ENCODE measurements at regions not wholly inside any gene's neighbourhood (a gene's known extent, or its start where the extent isn't known, plus 50 kb on each side); places are given as distances from the start of the nearest gene placed in this dataset.

GRCh38 chr4:184313058-184313581, 95.4 kb upstream of the ENPP6 start (continued):
- TF ChIP-seq, protein P1, sequence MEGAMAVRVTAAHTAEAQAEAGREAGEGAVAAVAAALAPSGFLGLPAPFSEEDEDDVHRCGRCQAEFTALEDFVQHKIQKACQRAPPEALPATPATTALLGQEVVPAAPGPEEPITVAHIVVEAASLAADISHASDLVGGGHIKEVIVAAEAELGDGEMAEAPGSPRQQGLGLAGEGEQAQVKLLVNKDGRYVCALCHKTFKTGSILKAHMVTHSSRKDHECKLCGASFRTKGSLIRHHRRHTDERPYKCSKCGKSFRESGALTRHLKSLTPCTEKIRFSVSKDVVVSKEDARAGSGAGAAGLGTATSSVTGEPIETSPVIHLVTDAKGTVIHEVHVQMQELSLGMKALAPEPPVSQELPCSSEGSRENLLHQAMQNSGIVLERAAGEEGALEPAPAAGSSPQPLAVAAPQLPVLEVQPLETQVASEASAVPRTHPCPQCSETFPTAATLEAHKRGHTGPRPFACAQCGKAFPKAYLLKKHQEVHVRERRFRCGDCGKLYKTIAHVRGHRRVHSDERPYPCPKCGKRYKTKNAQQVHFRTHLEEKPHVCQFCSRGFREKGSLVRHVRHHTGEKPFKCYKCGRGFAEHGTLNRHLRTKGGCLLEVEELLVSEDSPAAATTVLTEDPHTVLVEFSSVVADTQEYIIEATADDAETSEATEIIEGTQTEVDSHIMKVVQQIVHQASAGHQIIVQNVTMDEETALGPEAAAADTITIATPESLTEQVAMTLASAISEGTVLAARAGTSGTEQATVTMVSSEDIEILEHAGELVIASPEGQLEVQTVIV (IDR thresholded peaks at IDR 0.05; ENCODE audit: borderline replicate concordance, partially characterized antibody): no peak
- TF ChIP-seq FOS (IDR thresholded peaks at IDR 0.05; ENCODE audit: borderline replicate concordance, extremely low read depth, insufficient read length): no peak
- TF ChIP-seq SMAD5 (IDR thresholded peaks at IDR 0.05; ENCODE audit: low read depth): peak; percentile 25; the same call in 1 of the 2 replicates

DNA sequence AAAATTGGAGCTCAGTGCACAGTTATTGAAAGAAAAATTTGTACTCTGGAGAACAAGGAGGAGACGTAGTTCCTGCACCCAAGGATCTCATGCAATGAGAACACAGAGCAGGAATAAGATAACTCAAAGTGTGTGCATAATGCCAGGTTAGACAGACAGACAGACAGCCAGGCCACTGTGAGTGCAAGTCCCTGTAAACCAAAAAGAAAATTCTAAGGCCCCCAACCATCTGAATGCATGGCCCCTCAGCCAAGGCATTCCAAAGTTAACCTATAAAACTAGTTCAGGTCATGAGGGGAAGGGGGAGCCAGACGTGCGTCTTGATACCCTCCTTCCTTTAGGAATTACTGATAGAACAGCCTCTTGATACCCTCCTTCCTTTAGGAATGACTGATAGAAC, 94.5 kb upstream of the ENPP6 start:
- Histone ChIP-seq H3K4me1 (ENCODE audit: control insufficient read depth, insufficient read depth, low read length) (peaks cover 53% of the 10 kb centered on the region), H3K9me3 (replicated peaks; ENCODE audit: control insufficient read depth, insufficient read depth, low read length) (no peaks in the 10 kb centered on the region), H3K79me2 (ENCODE audit: control insufficient read depth, insufficient read depth, low read length) (peaks cover 47% of the 10 kb centered on the region), H3K36me3 (ENCODE audit: control insufficient read depth in 2 of 2, insufficient read depth in 2 of 2, low read length in 1 of 2) (no peaks in the 10 kb centered on the region; a peak in 1 of 4 replicates), H2AFZ (ENCODE audit: control insufficient read depth, low read depth, low read length) (no peak overlapping the region), H3K27ac (ENCODE audit: control insufficient read depth, insufficient read depth) (peak overlapping the region; percentile 94), H4K20me1 (ENCODE audit: control insufficient read depth, insufficient read depth) (no peaks in the 10 kb centered on the region), H3K9ac (ENCODE audit: control insufficient read depth, insufficient read depth, low read length) (peak overlapping the region; percentile 92), H3K27me3 (replicated peaks in 1 of 2; ENCODE audit: control insufficient read depth in 2 of 2, insufficient read depth in 2 of 2, low read length in 1 of 2) (no peaks in the 10 kb centered on the region), H3K4me3 (peak overlapping the region; percentile 75), H3K4me2 (ENCODE audit: control insufficient read depth, insufficient read depth) (peak overlapping the region; percentile 83)
- TF ChIP-seq, protein P2, sequence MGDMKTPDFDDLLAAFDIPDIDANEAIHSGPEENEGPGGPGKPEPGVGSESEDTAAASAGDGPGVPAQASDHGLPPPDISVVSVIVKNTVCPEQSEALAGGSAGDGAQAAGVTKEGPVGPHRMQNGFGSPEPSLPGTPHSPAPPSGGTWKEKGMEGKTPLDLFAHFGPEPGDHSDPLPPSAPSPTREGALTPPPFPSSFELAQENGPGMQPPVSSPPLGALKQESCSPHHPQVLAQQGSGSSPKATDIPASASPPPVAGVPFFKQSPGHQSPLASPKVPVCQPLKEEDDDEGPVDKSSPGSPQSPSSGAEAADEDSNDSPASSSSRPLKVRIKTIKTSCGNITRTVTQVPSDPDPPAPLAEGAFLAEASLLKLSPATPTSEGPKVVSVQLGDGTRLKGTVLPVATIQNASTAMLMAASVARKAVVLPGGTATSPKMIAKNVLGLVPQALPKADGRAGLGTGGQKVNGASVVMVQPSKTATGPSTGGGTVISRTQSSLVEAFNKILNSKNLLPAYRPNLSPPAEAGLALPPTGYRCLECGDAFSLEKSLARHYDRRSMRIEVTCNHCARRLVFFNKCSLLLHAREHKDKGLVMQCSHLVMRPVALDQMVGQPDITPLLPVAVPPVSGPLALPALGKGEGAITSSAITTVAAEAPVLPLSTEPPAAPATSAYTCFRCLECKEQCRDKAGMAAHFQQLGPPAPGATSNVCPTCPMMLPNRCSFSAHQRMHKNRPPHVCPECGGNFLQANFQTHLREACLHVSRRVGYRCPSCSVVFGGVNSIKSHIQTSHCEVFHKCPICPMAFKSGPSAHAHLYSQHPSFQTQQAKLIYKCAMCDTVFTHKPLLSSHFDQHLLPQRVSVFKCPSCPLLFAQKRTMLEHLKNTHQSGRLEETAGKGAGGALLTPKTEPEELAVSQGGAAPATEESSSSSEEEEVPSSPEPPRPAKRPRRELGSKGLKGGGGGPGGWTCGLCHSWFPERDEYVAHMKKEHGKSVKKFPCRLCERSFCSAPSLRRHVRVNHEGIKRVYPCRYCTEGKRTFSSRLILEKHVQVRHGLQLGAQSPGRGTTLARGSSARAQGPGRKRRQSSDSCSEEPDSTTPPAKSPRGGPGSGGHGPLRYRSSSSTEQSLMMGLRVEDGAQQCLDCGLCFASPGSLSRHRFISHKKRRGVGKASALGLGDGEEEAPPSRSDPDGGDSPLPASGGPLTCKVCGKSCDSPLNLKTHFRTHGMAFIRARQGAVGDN (IDR thresholded peaks at IDR 0.05): peak; percentile 6; the same call in 1 of the 2 replicates
- no peak for TF ChIP-seq IRF3 (IDR thresholded peaks at IDR 0.05)
- TF ChIP-seq CHD1 (IDR thresholded peaks at IDR 0.05; ENCODE audit: low read depth, low read length): peak; percentile 70; the same call in 1 of the 2 replicates
- TF ChIP-seq TAF1 (IDR thresholded peaks at IDR 0.05; ENCODE audit: borderline replicate concordance, low read depth, low read length): no peak
- TF ChIP-seq MEF2B (IDR thresholded peaks at IDR 0.05; ENCODE audit: partially characterized antibody, poor library complexity, severe bottlenecking): no peak
- peak; percentile 13; the same call in 1 of the 2 replicates for TF ChIP-seq POLR2AphosphoS5 (IDR thresholded peaks at IDR 0.05; ENCODE audit: low read length)
- no peak for TF ChIP-seq HSF1 (IDR thresholded peaks at IDR 0.05; ENCODE audit: low read depth, low read length)
- POLR2A ChIA-PET: interaction anchor here (0.5 to 13.5 kb wide), 13 partner anchors 9 to 223 kb away, joined by 4 to 213 read pairs (median 10); no protein-coding TSS in a partner anchor
- 62% methylated on average over 3 of the region's 3 CpGs for WGBS (ENCODE audit: insufficient coverage, insufficient replicate concordance, low lambda C conversion rate, missing lambda C conversion rate)
- no TSS peak for BruUV-seq (replicated peaks)
- in situ Hi-C loops (cut with MboI) (no loop called here), intact Hi-C loops (cut with micrococcal nuclease; ENCODE audit: unreplicated experiment) (loop anchor here (5.0 kb wide), 1 partner anchor 85 kb away; no protein-coding TSS in a partner anchor)
- RAD21 ChIA-PET (ENCODE audit: unreplicated experiment): interaction anchor here (0.8 to 14.3 kb wide), 17 partner anchors 8 to 227 kb away, joined by 3 to 323 read pairs (median 7); partner anchors contain the start of gene IRF2
- CTCF ChIA-PET: interaction anchor here (0.8 to 10.6 kb wide), 11 partner anchors 8 to 224 kb away, joined by 3 to 105 read pairs (median 28); no protein-coding TSS in a partner anchor
- FAIRE-seq (no peak), ATAC-seq (no peak), DNase-seq (ENCODE audit: low read depth, low spot score) (no peak)
- SMC1A ChIA-PET (ENCODE audit: uncharacterized antibody, unreplicated experiment): interaction anchor here (0.7 to 17.6 kb wide), 21 partner anchors 8 to 227 kb away, joined by 3 to 325 read pairs (median 11); no protein-coding TSS in a partner anchor
